ENCODE measurements at regions not wholly inside any gene's neighbourhood (a gene's known extent, or its start where the extent isn't known, plus 50 kb on each side); places are given as distances from the start of the nearest gene placed in this dataset.

GRCh38 chr3:25117005-25117593 is 311.0 kb upstream of the RARB start:
- no peak for DNase-seq

GRCh38 chr3:25119682-25120081 is 308.4 kb upstream of the RARB start:
- no peak for DNase-seq

GRCh38 chr3:25120665-25121064 is 307.4 kb upstream of the RARB start:
- DNase-seq = no peak

- DNase-seq = no peak
Observed at GRCh38 chr3:25125201-25125600, 302.9 kb upstream of the RARB start.

- no peak for DNase-seq
Observed at GRCh38 chr3:25128735-25129134, 299.3 kb upstream of the RARB start.

GRCh38 chr3:25130724-25131520 is 297.1 kb upstream of the RARB start:
- DNase-seq = no peak

- no peak for DNase-seq
Observed at GRCh38 chr3:25133588-25133987, 294.5 kb upstream of the RARB start.

- DNase-seq = no peak
Observed at GRCh38 chr3:25137606-25138005, 290.5 kb upstream of the RARB start.

- DNase-seq = no peak
Observed at GRCh38 chr3:25139267-25139666, 288.8 kb upstream of the RARB start.

- no peak for DNase-seq
Observed at GRCh38 chr3:25142609-25143355, 285.3 kb upstream of the RARB start.

GRCh38 chr3:25143356-25144025 is 284.6 kb upstream of the RARB start:
- no peak for DNase-seq

- DNase-seq = no peak
Observed at GRCh38 chr3:25144430-25144829, 283.6 kb upstream of the RARB start.

- no peak for DNase-seq
Observed at GRCh38 chr3:25145176-25145575, 282.9 kb upstream of the RARB start.

GRCh38 chr3:25150199-25150598 is 277.9 kb upstream of the RARB start:
- DNase-seq = no peak

GRCh38 chr3:25151281-25151902 is 276.7 kb upstream of the RARB start:
- no peak for DNase-seq

- no peak for DNase-seq
Observed at GRCh38 chr3:25151903-25152295, 276.2 kb upstream of the RARB start.

GRCh38 chr3:25153136-25153535 is 274.9 kb upstream of the RARB start:
- DNase-seq = no peak

- DNase-seq = no peak
Observed at GRCh38 chr3:25153561-25153960, 274.5 kb upstream of the RARB start.

- no peak for DNase-seq
Observed at GRCh38 chr3:25155652-25156471, 272.2 kb upstream of the RARB start.

GRCh38 chr3:25156626-25157025 is 271.4 kb upstream of the RARB start:
- no peak for DNase-seq

GRCh38 chr3:25165306-25165705 is 262.8 kb upstream of the RARB start:
- no peak for DNase-seq

GRCh38 chr3:25166016-25166415 is 262.0 kb upstream of the RARB start:
- no peak for DNase-seq
